HG03558 (cell line): ENCODE measurements at regions not wholly inside any gene's neighbourhood (a gene's known extent, or its start where the extent isn't known, plus 50 kb on each side); places are given as distances from the start of the nearest gene placed in this dataset.
"Not testable (repeated sequence)": the region's sequence is repeated elsewhere in the genome, so short reads cannot be mapped to it uniquely, and the experiment has no call there.

Source experiments
- ATAC-seq: cut with Tn5 transposase; IDR thresholded peaks from one replicate; pipeline ENCODE4 v1.9.1; 2021; ENCODE audit warnings: moderate number of reproducible peaks; ENCODE audit not compliant: unreplicated experiment; ENCODE audit errors: extremely low read depth

GRCh38 chr14:71539650-71540285, 392.5 kb upstream of the RGS6 start:
- no peak for ATAC-seq

GRCh38 chr14:71541271-71541670, 391.0 kb upstream of the RGS6 start:
- no peak for ATAC-seq

GRCh38 chr14:71541973-71542690, 390.1 kb upstream of the RGS6 start:
- ATAC-seq: no peak

- no peak for ATAC-seq
Observed at GRCh38 chr14:71549421-71550050, 382.7 kb upstream of the RGS6 start.

- no peak for ATAC-seq
Observed at GRCh38 chr14:71550367-71550766, 381.9 kb upstream of the RGS6 start.

- no peak for ATAC-seq
Observed at GRCh38 chr14:71551291-71551950, 380.8 kb upstream of the RGS6 start.

- no peak for ATAC-seq
Observed at GRCh38 chr14:71552809-71553208, 379.4 kb upstream of the RGS6 start.

- ATAC-seq: no peak
Observed at GRCh38 chr14:71553779-71554178, 378.4 kb upstream of the RGS6 start.

GRCh38 chr14:71554323-71554722, 377.9 kb upstream of the RGS6 start:
- ATAC-seq: no peak

GRCh38 chr14:71554959-71555612, 377.1 kb upstream of the RGS6 start:
- peak; percentile 7 for ATAC-seq

- ATAC-seq: peak; percentile 68
Observed at GRCh38 chr14:71555654-71556559, 376.3 kb upstream of the RGS6 start.

GRCh38 chr14:71556730-71557129, 375.5 kb upstream of the RGS6 start:
- no peak for ATAC-seq

- no peak for ATAC-seq
Observed at GRCh38 chr14:71557351-71557750, 374.9 kb upstream of the RGS6 start.

GRCh38 chr14:71558943-71559342, 373.3 kb upstream of the RGS6 start:
- not testable (repeated sequence) for ATAC-seq

GRCh38 chr14:71560751-71561150, 371.5 kb upstream of the RGS6 start:
- ATAC-seq: no peak

GRCh38 chr14:71563492-71564153, 368.6 kb upstream of the RGS6 start:
- ATAC-seq: no peak

GRCh38 chr14:71566276-71566675, 366.0 kb upstream of the RGS6 start:
- peak; percentile 55 for ATAC-seq

GRCh38 chr14:71567499-71568133, 364.6 kb upstream of the RGS6 start:
- not testable (repeated sequence) for ATAC-seq

GRCh38 chr14:71574976-71575375, 357.3 kb upstream of the RGS6 start:
- no peak for ATAC-seq
